Fibroblast of the aortic adventitia (primary cell): ENCODE measurements at regions not wholly inside any gene's neighbourhood (a gene's known extent, or its start where the extent isn't known, plus 50 kb on each side); places are given as distances from the start of the nearest gene placed in this dataset.

Source experiments
- DNase-seq: peaks from one replicate; pipeline ENCODE4 v3.0.0-alpha.2; 2010; ENCODE audit warnings: low read depth
- H3K4me3 ChIP-seq: 2 replicates; pipeline ENCODE4 v1.5.1; 2011; ENCODE audit warnings: low read depth, mild to moderate bottlenecking, control low read depth, low read length, moderate library complexity
- CTCF ChIP-seq: IDR thresholded peaks from 2 replicates; pipeline ENCODE4 v1.5.1; 2011; ENCODE audit warnings: mild to moderate bottlenecking, low read length, control low read depth, inconsistent platforms; ENCODE audit not compliant: insufficient read depth

GRCh38 chr17:10999484-10999883 is 161.6 kb upstream of the PIRT start:
- no peak for TF ChIP-seq CTCF
- no peak overlapping the region for H3K4me3 ChIP-seq
- no peak for DNase-seq

- DNase-seq, result no peak
- TF ChIP-seq CTCF, result no peak
Observed at GRCh38 chr17:10993126-10993525, 155.2 kb upstream of the PIRT start.

GRCh38 chr17:10992106-10992880 is 154.4 kb upstream of the PIRT start:
- no peak for DNase-seq
- TF ChIP-seq CTCF, result no peak
- no peak overlapping the region for H3K4me3 ChIP-seq

More at GRCh38 chr17:10993126-10993525, 155.2 kb upstream of the PIRT start:
- no peak overlapping the region for H3K4me3 ChIP-seq

- H3K4me3 ChIP-seq, result no peak overlapping the region
- no peak for DNase-seq
- TF ChIP-seq CTCF, result no peak
Observed at GRCh38 chr17:10987786-10988185, 149.9 kb upstream of the PIRT start.

GRCh38 chr17:10984220-10984619 is 146.3 kb upstream of the PIRT start:
- TF ChIP-seq CTCF, result no peak
- H3K4me3 ChIP-seq, result no peak overlapping the region
- no peak for DNase-seq

GRCh38 chr17:10976401-10976800 is 138.5 kb upstream of the PIRT start:
- DNase-seq, result no peak
- no peak for TF ChIP-seq CTCF
- H3K4me3 ChIP-seq, result no peak overlapping the region

GRCh38 chr17:10968007-10968406 is 130.1 kb upstream of the PIRT start:
- no peak for DNase-seq
- no peak overlapping the region for H3K4me3 ChIP-seq
- TF ChIP-seq CTCF, result no peak
